HL-60 (cell line): ENCODE measurements at regions not wholly inside any gene's neighbourhood (a gene's known extent, or its start where the extent isn't known, plus 50 kb on each side); places are given as distances from the start of the nearest gene placed in this dataset.

Experiments
- DNase-seq, 2 experiments: peaks; one replicate each; pipeline ENCODE4 v3.0.0-alpha.2; 2010 to 2020; ENCODE audit warnings: low read depth in 1 of 2, low spot score in 1 of 2
- H3K27ac ChIP-seq: fragments of 250-450 bp; sonication (Bioruptor Pico); replicated peaks from 2 replicates; pipeline ENCODE4 v1.5.1; 2020; ENCODE audit warnings: mild to moderate bottlenecking, moderate library complexity
- H3K27me3 ChIP-seq: fragments of 250-450 bp; sonication (Bioruptor Pico); 2 replicates; pipeline ENCODE4 v1.5.1; 2021; ENCODE audit warnings: mild to moderate bottlenecking, moderate library complexity; ENCODE audit not compliant: insufficient read depth, poor library complexity, severe bottlenecking
- H3K4me3 ChIP-seq: replicated peaks from 2 replicates; pipeline ENCODE4 v1.5.1; 2011; ENCODE audit warnings: mild to moderate bottlenecking, control low read depth, low read length; ENCODE audit not compliant: insufficient read depth
- GABPA ChIP-seq: IDR thresholded peaks from 2 replicates; pipeline ENCODE4 v1.6.1; 2012; ENCODE audit warnings: low read depth
- POLR2AphosphoS5 ChIP-seq: IDR thresholded peaks from 2 replicates; pipeline ENCODE4 v1.6.1; 2012; ENCODE audit warnings: low read depth
- SPI1 ChIP-seq: IDR thresholded peaks from 2 replicates; pipeline ENCODE4 v1.6.1; 2012; ENCODE audit warnings: low read depth, mild to moderate bottlenecking, borderline replicate concordance
- TF ChIP-seq, protein P1 (sequence below): IDR thresholded peaks from one replicate; pipeline ENCODE4 v1.5.1; 2011; ENCODE audit warnings: low read length, control low read depth, inconsistent platforms; ENCODE audit not compliant: insufficient read depth
- TF ChIP-seq, protein P2 (sequence below): IDR thresholded peaks from 2 replicates; pipeline ENCODE4 v1.6.1; 2012; ENCODE audit warnings: low read depth; ENCODE audit not compliant: insufficient replicate concordance

DNA sequence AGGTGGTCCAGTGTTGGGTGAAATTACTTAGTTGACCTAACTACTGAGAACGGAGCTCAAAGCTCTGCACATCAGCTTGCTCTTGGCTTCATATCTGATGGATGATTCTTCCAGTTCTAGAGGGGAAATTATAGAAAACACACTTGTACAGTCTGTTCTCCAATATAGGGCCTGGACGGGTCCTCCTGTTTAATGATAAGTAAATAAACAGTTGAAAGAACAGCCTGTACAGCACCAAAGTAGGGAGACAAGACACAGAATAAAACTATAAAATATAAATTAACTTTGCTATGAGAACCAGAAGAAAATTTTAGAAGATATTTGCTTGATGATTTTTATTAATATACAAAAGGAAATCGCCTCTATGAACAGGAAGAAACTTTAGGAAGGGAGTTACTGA is 271.7 kb downstream of the STK31 start:
- H3K4me3 ChIP-seq: no peak overlapping the region
- no peak for TF ChIP-seq SPI1
- TF ChIP-seq, protein P1, sequence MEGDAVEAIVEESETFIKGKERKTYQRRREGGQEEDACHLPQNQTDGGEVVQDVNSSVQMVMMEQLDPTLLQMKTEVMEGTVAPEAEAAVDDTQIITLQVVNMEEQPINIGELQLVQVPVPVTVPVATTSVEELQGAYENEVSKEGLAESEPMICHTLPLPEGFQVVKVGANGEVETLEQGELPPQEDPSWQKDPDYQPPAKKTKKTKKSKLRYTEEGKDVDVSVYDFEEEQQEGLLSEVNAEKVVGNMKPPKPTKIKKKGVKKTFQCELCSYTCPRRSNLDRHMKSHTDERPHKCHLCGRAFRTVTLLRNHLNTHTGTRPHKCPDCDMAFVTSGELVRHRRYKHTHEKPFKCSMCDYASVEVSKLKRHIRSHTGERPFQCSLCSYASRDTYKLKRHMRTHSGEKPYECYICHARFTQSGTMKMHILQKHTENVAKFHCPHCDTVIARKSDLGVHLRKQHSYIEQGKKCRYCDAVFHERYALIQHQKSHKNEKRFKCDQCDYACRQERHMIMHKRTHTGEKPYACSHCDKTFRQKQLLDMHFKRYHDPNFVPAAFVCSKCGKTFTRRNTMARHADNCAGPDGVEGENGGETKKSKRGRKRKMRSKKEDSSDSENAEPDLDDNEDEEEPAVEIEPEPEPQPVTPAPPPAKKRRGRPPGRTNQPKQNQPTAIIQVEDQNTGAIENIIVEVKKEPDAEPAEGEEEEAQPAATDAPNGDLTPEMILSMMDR: no peak
- TF ChIP-seq POLR2AphosphoS5: no peak
- no peak overlapping the region for H3K27ac ChIP-seq

DNA sequence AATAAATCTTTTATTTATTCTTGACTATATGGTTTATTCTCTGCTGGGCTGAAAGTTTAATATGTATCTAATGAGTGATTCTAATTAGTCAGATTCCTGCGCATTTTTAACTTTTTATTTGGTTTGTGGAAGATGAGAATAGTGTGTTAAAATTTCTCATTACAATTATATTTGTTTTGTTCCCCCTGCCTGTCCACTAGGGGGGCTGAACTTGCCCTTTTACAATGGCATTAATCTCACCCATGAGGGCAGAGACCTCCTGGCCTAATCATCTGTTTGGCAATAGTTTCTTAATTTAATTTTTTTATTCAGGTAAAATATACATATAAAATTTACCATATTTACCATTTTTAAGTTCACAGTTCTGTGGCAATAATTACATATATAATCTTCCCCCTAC is 278.5 kb upstream of the NPY start:
- no peaks in the 10 kb centered on the region for H3K27me3 ChIP-seq
- no peak overlapping the region for H3K27ac ChIP-seq
- no peak for DNase-seq
- TF ChIP-seq GABPA: no peak
- TF ChIP-seq, protein P2, sequence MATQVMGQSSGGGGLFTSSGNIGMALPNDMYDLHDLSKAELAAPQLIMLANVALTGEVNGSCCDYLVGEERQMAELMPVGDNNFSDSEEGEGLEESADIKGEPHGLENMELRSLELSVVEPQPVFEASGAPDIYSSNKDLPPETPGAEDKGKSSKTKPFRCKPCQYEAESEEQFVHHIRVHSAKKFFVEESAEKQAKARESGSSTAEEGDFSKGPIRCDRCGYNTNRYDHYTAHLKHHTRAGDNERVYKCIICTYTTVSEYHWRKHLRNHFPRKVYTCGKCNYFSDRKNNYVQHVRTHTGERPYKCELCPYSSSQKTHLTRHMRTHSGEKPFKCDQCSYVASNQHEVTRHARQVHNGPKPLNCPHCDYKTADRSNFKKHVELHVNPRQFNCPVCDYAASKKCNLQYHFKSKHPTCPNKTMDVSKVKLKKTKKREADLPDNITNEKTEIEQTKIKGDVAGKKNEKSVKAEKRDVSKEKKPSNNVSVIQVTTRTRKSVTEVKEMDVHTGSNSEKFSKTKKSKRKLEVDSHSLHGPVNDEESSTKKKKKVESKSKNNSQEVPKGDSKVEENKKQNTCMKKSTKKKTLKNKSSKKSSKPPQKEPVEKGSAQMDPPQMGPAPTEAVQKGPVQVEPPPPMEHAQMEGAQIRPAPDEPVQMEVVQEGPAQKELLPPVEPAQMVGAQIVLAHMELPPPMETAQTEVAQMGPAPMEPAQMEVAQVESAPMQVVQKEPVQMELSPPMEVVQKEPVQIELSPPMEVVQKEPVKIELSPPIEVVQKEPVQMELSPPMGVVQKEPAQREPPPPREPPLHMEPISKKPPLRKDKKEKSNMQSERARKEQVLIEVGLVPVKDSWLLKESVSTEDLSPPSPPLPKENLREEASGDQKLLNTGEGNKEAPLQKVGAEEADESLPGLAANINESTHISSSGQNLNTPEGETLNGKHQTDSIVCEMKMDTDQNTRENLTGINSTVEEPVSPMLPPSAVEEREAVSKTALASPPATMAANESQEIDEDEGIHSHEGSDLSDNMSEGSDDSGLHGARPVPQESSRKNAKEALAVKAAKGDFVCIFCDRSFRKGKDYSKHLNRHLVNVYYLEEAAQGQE: no peak
- TF ChIP-seq POLR2AphosphoS5: no peak
- TF ChIP-seq SPI1: no peak
- TF ChIP-seq, protein P1: no peak
- no peak overlapping the region for H3K4me3 ChIP-seq

More for the DNA sequence above, 271.7 kb downstream of the STK31 start:
- H3K27me3 ChIP-seq: no peaks in the 10 kb centered on the region
- DNase-seq: no peak

DNA sequence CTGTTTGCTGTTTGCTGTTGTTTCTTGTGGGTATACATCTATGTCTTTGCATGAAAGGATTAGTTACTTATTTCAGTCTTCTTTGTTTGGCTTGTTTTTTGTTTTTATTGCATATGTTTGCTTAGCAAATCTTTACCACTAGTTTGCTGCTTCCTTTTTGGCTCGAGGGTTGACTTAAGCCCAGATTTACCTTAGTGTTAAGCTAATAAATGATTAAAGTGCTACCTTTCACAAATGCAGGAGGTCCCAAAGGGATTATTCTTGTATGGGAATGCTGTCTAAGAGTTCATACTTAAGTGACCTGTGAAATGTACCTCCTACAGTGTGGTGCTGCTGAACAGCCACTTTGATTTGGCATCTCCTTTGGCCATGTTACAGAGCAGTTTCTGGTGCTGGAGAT is 273.5 kb upstream of the NPY start:
- DNase-seq: no peak
- no peak for TF ChIP-seq SPI1
- no peak for TF ChIP-seq POLR2AphosphoS5
- Histone ChIP-seq H3K27me3 (no peaks in the 10 kb centered on the region), H3K27ac (no peak overlapping the region), H3K4me3 (no peak overlapping the region)

DNA sequence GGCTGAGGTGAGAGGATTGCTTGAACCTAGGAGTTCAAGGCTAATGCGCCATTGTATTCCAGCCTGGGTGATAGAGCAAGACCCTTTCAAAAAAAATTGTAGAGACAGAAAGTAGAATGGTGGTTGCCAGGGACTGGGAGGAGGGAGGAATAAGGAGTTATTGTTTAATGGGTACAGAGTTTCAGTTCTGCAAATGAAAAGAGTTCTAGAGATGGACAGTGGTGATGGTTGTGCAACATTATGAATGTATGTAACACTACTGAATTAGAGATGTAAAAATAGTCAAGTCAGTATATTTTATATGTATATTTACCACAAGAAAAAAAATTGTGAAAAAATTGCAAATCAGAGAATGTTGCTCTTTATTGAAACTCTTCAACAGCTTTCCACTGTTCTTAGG is 266.5 kb upstream of the NPY start:
- TF ChIP-seq POLR2AphosphoS5 (no peak), SPI1 (no peak), GABPA (no peak)
- TF ChIP-seq, protein P2: no peak
- TF ChIP-seq, protein P1: no peak
- H3K4me3 ChIP-seq: no peak overlapping the region
- DNase-seq: no peak
- H3K27ac ChIP-seq: no peak overlapping the region
- no peaks in the 10 kb centered on the region for H3K27me3 ChIP-seq
